ENCODE measurements at regions not wholly inside any gene's neighbourhood (a gene's known extent, or its start where the extent isn't known, plus 50 kb on each side); places are given as distances from the start of the nearest gene placed in this dataset.

GRCh38 chr7:142540371-142540770, 208.9 kb upstream of the PRSS1 start:
- TF ChIP-seq CTCF (IDR thresholded peaks at IDR 0.05; ENCODE audit: insufficient read depth, low read length): no peak
- TF ChIP-seq SPI1 (IDR thresholded peaks at IDR 0.05; ENCODE audit: borderline replicate concordance, low read depth): no peak
- no peak for TF ChIP-seq POLR2AphosphoS5 (IDR thresholded peaks at IDR 0.05; ENCODE audit: low read depth)
- no peak for TF ChIP-seq REST (IDR thresholded peaks at IDR 0.05; ENCODE audit: insufficient replicate concordance, low read depth)
- TF ChIP-seq GABPA (IDR thresholded peaks at IDR 0.05; ENCODE audit: low read depth): no peak
